ENCODE measurements at regions not wholly inside any gene's neighbourhood (a gene's known extent, or its start where the extent isn't known, plus 50 kb on each side); places are given as distances from the start of the nearest gene placed in this dataset.

DNA sequence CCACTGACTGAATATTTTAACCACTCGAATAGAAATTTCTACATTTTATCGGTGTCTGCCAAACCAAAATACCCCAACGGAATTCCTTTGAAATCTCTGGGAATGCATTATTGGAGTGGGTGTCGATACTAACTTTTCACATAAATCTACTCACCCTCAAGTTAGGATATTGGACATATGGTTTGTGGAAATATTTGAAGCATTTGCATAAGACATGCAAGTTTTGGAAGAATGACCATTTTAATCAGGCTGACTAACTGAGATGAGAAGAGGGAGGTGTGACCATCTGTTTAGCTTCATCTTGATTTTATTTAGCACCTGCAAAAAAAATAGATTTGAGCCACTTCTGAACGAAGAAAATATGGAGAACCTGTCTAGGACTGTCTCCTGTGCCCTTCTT, 61.2 kb downstream of the KLF6 start:
- no peak for DNase-seq

DNA sequence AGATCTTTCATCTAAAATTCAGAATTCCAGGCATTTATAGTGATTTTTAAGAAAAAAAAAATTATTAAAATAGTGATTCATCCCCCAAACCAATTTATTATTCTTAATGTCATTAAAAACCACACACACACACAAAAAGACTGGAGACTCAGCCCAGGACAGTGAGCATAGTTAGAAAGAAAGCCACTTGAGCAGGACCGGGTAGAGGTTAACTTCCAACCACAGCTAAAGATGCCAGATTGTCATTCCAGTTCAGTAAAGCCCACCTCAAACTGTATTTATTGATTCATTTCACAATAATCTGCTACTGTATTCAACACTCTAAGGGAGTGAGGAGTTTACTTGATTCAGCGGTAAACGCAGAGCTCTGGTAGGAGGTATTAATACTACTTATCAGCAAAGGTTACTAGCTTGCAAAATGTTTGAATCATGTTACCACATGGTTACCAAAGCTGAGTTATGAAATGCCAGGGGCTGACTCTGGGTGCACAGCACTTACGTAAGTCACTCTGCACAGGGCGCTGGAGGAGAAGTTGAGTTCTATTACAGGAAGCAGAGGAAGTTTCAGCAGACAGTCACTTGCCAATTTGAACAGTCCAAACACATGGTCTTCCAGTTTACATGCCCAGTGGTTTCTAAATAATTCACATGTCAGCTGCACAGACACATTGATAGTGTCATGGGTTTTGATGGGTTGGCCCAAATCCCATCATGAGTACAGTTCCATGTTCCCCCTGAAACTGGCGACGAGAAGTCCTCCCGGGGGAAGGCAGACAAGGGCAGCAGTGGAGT, 64.6 kb downstream of the KLF6 start:
- DNase-seq = no peak

DNA sequence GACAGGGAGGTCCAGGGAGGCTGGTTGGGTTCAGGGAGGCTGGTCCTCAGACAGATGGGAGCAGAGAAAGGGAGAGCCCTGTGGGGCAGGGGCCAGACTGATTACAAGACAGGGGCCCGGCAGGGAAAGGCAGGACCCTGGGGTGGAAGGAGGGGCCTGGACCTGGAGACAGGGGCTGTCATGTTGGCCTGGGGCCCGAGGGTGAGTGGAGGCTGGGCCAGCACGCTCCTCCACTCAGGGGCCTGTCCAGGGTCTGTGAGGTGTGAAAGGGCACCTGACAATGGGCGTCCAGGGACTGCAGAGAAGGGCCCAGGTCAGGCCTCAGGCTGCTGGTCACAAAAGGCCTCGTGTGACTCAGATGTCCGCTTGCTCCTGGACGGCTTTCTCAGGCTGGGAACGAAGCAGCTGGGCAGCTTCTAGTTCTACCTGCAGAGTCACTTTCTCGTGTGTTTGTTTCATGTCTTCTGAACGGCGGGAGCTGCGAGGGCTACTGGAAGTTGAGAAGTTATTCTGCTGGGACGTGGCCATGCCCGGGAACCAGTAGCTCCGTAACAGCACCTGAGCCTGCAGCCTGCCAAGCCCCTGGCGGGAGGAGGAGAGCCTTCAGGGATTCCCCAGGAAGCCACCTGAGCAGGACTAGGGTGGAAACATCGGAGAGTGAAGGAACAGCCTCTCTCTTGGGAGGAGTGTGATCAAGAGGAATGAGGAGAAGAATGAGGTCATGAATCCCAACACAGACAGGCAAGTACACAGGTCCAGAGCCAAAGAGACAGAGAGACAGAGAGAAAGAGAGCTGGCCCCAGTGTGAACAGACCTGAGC, 65.8 kb downstream of the KLF6 start:
- DNase-seq = no peak

GRCh38 chr10:3716093-3716492, 68.9 kb downstream of the KLF6 start:
- DNase-seq = no peak

- no peak for DNase-seq
Measured at GRCh38 chr10:3714967-3715366, 70.0 kb downstream of the KLF6 start.

- DNase-seq = no peak
Measured at GRCh38 chr10:3714531-3714930, 70.5 kb downstream of the KLF6 start.

- no peak for DNase-seq
Measured at GRCh38 chr10:3712707-3713106, 72.3 kb downstream of the KLF6 start.

- no peak for DNase-seq
Measured at GRCh38 chr10:3711918-3712317, 73.1 kb downstream of the KLF6 start.

GRCh38 chr10:3710764-3711163, 74.2 kb downstream of the KLF6 start:
- no peak for DNase-seq

GRCh38 chr10:3709456-3710060, 75.5 kb downstream of the KLF6 start:
- DNase-seq = no peak

DNA sequence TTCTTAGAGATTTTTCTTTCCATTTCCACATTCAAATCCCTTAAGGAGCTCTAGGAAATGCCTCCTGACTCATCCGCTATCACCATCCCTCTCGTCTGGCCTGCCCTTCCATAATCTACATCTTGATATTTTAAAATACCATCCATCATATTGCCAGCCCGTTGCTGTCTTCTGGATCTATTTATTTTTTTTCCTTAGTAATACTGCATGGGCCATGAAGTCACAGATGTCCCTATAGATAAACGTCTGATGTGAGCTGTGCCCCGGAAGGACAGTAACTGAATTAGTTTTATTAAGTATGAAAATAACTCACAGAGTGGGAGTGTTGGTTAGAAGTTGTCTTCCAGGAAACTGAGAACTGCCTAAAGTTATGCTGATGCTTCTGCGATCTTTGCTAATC, 76.2 kb downstream of the KLF6 start:
- DNase-seq = no peak

- DNase-seq = no peak
Measured at GRCh38 chr10:3704565-3705325, 80.3 kb downstream of the KLF6 start.

- DNase-seq = no peak
Measured at GRCh38 chr10:3702569-3702968, 82.4 kb downstream of the KLF6 start.

DNA sequence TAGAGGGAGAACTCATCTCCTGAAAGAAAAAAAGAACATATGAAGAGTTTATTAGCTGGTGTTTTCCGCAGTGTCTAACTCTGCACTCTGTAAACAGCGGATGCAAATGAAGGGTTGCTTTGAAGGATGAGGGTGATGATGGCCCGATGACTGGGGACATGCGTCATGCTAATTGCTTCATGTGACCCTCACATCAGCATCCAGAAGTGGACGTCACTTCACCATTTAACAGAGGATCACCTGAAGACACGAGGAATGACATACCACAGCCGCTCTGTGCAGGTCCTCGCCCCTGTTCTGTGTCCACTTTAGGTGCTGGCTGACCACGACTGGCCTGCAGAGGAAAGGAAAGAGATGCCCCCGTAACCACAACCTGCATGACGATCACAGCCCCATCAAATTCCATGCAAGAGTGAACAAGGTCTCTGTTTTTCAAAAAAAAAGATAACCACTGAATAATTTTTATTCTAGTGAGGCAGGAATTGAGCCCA, 82.9 kb downstream of the KLF6 start:
- no peak for DNase-seq

GRCh38 chr10:3701491-3701890, 83.5 kb downstream of the KLF6 start:
- DNase-seq = no peak

GRCh38 chr10:3700531-3701076, 84.4 kb downstream of the KLF6 start:
- no peak for DNase-seq

DNA sequence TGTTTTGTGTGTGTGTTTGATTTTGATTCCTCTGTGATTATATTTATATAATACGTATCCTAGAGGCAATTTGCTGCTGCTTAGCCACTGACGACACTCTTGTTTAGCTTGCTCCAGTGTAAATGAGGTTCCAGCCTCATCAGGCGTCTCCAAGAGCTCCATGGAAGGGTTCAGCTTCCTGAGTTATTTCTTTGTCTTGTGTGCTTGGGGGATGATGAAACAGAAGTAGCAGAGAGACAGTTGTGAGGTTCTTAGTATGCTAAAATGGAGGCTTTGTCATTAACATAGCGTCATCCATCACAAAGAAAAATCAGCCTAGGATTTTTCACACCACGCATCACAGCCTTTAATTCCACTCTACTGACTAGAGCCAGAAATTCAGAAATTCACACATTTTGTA, 85.1 kb downstream of the KLF6 start:
- no peak for DNase-seq

DNA sequence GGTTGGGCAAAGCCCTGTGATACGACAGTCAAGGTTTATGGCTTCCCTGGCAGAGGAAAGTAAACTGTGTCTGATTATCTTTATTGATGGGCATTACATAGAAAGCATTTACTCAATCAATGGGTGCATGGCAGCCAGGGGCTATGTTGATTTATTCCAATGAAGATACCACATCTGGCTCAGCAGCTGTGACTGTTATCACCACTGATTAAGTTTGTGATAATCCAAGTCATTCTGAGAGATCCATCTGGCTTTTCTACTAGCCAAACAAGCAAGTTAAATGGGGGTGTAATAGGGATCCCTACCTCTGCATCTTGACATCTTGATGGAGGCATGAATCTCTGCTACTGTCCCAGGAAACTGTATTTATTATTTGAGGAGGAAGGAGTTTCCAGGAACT, 86.7 kb downstream of the KLF6 start:
- no peak for DNase-seq

- DNase-seq = no peak
Measured at GRCh38 chr10:3693698-3694080, 91.3 kb downstream of the KLF6 start.

- no peak for DNase-seq
Measured at GRCh38 chr10:3693022-3693697, 91.8 kb downstream of the KLF6 start.

DNA sequence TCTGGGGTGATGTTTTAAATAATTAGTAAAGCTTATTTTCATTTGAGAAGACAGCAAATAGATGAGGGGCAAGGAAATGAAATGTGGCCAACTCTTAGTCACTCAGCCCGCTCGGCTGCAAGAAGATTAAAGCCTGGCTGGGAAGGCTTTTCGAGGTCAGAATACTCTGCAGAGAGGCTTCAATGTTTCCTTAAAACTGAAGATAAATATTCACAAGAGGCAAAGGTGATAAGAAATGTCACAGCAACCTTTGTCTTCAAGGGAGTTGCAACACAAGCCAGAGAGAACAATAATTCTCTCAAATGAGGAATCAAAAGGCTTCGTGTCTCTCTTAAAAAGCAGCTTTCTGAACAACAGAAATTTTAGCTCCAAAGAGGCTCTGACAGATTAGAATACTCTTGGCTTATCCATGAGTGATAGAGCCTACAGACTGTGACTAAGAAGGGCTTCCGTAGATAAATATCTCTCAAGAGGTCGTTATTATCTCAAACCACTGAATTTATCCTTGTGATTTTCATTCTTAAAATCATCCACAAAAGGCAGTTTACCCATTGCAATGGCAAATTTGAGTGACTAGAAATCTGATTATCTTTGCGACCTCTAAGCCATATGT, 92.5 kb downstream of the KLF6 start:
- no peak for DNase-seq

GRCh38 chr10:3691482-3691881, 93.5 kb downstream of the KLF6 start:
- no peak for DNase-seq
